DND-41 (cell line): ENCODE measurements at regions not wholly inside any gene's neighbourhood (a gene's known extent, or its start where the extent isn't known, plus 50 kb on each side); places are given as distances from the start of the nearest gene placed in this dataset.
A peak's percentile ranks its signal among the peaks of the same experiment; 100 is the strongest.

Source experiments
- EZH2 ChIP-seq: IDR thresholded peaks from 3 replicates; pipeline ENCODE4 v1.6.1; 2012; ENCODE audit warnings: borderline replicate concordance, low read depth, mild to moderate bottlenecking, moderate library complexity, low read length, inconsistent platforms; ENCODE audit not compliant: severe bottlenecking
- TF ChIP-seq, protein P1 (sequence below): IDR thresholded peaks from 2 replicates; pipeline ENCODE4 v1.5.1; 2012; ENCODE audit warnings: borderline replicate concordance, low read length, moderate library complexity, mild to moderate bottlenecking; ENCODE audit not compliant: poor library complexity, severe bottlenecking; ENCODE audit errors: extremely low read depth

DNA sequence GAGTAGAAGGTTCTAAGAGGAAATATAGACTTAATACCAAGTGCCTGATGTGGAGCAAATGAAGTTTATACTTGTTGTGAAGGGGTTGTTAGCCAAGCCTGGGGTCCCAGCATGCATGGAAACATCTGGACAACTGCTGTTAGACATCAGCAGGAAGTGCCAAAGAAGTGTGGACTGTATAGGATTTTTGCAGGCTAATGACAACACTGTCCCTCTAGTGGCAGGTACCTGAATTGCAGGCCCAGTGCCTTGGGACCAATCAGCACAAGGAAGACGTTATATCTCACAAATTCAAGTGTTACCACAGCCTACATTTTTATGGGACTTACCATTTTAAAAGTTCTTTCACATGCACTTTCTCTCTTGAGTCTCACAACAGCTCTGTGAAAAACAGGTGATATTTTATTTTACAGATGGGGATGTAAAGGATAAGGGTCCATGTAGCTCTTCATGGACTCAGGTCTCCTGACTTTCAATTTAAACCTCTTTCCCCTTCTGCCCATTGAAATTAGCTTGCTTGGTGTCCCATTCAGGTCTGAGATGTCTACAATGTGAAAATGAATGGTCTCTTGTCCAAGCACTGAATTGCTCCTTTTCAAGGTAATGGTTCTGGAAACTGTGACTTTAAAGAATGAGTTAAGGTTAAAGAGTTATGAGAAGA lies 89.0 kb upstream of the MAP1B start:
- TF ChIP-seq, protein P1, sequence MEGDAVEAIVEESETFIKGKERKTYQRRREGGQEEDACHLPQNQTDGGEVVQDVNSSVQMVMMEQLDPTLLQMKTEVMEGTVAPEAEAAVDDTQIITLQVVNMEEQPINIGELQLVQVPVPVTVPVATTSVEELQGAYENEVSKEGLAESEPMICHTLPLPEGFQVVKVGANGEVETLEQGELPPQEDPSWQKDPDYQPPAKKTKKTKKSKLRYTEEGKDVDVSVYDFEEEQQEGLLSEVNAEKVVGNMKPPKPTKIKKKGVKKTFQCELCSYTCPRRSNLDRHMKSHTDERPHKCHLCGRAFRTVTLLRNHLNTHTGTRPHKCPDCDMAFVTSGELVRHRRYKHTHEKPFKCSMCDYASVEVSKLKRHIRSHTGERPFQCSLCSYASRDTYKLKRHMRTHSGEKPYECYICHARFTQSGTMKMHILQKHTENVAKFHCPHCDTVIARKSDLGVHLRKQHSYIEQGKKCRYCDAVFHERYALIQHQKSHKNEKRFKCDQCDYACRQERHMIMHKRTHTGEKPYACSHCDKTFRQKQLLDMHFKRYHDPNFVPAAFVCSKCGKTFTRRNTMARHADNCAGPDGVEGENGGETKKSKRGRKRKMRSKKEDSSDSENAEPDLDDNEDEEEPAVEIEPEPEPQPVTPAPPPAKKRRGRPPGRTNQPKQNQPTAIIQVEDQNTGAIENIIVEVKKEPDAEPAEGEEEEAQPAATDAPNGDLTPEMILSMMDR = peak; percentile 97
- no peak for TF ChIP-seq EZH2
